Neural progenitor cell (in vitro differentiated cells): ENCODE measurements at regions not wholly inside any gene's neighbourhood (a gene's known extent, or its start where the extent isn't known, plus 50 kb on each side); places are given as distances from the start of the nearest gene placed in this dataset.
A peak's percentile ranks its signal among the peaks of the same experiment; 100 is the strongest.

Experiments
- CTCF ChIP-seq: fragments of 200-600 bp; sonication (generic); IDR thresholded peaks from 2 replicates; pipeline ENCODE4 v1.5.1; 2017; ENCODE audit warnings: antibody characterized with exemption, mild to moderate bottlenecking
- EZH2 ChIP-seq: fragments of 200-600 bp; sonication (generic); IDR thresholded peaks from 2 replicates; pipeline ENCODE4 v1.6.1; 2017; ENCODE audit warnings: antibody characterized with exemption, mild to moderate bottlenecking, moderate library complexity

DNA sequence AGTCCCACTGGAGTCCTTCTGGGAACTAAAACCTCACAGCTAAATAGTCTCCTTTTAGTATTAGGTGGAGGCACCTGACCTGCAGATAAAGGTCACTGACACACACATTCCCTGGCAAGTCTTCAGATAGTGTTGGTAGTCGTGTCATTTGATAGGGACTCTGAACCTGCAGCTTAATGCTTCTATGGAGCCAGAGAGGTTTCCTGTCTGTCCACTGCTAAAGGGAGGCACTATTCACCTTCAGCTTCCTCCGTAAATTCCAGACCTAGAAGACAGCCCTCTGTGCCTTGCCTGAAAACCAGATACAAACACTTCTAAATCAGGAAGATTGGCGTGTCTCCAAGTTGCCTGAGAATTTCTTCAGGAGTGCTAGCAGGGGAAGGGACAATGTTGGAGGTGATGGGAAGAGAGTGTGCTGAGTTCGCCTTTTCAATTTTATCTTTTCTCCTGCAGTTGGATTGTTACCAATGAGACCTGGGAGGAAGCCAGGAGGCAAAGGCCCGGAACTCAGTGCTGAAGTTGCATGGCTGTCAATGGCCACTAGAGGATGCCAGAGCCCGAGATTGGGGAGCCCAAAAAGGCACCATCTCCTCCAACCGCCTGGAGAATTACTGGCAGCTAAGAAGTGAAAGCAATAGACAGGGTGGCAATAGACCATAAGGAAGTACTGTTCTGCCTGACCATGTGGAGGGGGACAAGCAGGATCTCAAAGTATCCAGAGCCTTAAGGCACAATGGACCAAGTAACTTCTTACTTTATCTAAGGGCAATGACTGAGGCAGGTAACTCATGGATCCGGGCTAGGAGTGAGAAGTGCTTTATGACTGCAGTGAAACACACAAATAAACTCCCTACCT, 81.6 kb upstream of the SCAF11 start:
- peak; percentile 80 for TF ChIP-seq CTCF
- no peak for TF ChIP-seq EZH2
